GM03348 (cell line): ENCODE measurements at regions not wholly inside any gene's neighbourhood (a gene's known extent, or its start where the extent isn't known, plus 50 kb on each side); places are given as distances from the start of the nearest gene placed in this dataset.
"Not testable (repeated sequence)": the region's sequence is repeated elsewhere in the genome, so short reads cannot be mapped to it uniquely, and the experiment has no call there.

Experiments
- DNase-seq: peaks from one replicate; pipeline ENCODE4 v3.0.0; 2012; ENCODE audit warnings: low spot score

DNA sequence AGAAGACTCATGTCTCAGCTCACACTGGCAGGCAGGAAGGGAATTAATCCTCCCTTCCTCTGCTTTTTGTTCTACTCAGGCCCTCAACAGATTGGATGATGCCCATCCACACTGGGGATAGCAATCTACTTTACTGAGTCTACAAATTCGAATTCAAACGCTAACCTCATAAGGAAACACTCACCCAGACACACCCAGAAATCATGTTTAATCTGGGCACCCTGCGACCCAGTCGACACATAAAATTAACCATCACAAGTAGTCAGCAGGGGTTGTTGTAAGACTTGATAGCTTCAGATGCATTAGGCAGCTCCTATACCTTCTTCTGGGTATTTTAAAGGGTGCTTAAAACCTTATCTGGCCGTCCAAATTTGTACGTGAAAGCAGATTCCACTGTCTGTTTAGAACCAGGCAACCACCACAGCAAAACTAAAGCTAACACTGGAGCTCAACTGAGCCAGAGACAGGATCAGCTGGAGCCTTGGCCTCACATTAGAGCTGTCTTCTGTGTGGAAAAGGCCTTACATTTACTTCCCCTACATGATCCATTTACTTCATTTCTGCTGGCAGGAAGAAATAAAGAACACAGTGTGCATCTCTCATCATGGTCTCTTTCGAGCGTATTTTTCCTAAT is 407.3 kb upstream of the PPP2R3A start:
- no peak for DNase-seq

DNA sequence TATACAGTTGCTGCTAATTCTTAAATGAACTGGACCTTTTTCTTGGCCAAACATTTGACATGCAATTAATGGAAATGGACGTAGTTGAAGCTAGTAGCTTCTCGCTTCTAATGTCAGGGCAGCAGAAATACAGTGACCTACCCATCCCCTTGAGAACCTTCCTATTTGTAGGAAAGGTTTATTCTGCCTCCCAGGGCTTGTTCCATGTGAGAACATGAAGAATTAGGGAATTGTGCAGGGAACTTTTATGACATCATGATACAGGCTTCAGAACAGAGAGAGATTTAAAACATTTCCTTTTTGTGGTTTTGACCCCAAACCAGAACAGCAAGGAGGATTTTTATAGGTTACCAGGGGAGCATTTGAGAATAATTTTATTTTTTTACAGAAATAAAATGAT is 406.6 kb upstream of the PPP2R3A start:
- DNase-seq: no peak

- no peak for DNase-seq
Observed at GRCh38 chr3:135559802-135560201, 405.7 kb upstream of the PPP2R3A start.

DNA sequence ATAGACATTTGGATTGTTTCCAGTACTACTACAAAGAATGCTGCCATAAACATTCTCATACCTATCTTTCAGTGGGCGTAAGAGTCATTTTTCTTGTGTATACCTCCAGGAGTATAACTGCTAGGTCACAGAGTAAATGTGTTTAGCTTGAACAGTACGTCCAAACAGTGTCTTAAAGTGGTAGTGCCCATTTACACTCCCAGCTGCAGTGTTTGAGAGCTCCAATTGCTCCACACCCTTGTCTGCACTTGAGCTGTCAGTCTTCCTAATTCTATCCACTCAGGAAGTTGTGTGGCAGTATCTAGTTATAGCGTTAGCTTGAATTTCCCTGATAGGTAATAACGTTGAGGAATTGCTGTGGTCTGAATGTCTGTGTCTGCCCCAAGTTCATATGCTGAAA is 404.7 kb upstream of the PPP2R3A start:
- DNase-seq: no peak

DNA sequence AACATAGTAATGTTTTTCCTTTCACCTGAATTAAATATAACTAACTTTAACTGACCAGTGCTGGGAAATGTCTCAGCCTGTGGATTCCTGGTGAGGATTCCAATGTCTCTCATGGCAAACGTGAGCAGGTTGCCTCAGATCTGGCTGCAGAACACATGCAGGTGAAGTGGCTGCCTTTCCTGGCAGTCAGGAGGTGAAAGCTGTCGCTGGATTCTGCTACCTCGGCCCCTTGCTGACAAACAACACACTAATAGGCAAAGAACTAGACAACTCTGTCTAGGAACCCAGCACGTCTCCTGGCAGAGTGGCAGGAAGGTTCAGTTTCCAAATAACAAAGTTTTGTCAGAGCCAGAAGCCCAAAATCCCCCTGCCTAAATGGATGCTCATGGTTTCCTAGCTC is 400.8 kb upstream of the PPP2R3A start:
- DNase-seq: no peak

- DNase-seq: no peak
Observed at GRCh38 chr3:135565546-135565945, 400.0 kb upstream of the PPP2R3A start.

DNA sequence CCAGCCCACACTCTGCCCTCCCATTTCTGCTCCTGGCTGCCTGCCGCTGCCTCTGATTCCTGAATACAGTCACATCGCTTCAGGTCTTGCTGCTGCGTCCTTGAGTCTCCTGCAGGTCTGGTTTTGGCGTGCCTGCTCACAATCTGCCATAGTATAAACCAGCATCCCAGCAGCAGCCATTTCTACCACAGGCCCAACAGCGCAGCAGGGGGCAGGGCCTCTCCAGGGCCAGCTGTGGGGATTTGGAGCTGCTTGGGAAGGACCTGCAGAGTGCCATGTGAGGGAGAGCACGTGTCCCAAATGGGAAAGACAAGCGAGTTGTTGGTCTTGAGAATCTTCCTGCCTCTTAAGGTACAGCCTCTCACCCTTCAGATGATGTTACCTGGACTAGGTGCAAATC is 398.3 kb upstream of the PPP2R3A start:
- no peak for DNase-seq

DNA sequence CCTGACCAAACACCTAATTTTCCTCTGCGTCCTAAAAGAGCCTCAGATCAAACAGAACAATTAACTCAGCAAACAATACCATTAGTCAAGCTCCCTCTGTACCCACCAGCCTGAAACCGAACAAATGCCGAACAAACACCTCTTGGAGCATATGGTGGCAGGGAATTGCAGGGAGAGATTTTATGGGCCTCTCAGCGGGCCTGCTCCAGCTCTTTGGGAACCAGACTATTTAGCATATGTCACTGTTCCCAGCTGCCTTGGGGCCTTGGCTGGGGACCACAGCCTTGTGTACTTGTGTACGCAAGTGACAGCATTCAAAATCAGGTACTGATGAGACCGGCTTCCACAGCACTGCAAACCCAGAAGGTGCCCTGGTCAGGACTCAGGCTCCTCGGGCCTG is 388.8 kb upstream of the PPP2R3A start:
- no peak for DNase-seq

DNA sequence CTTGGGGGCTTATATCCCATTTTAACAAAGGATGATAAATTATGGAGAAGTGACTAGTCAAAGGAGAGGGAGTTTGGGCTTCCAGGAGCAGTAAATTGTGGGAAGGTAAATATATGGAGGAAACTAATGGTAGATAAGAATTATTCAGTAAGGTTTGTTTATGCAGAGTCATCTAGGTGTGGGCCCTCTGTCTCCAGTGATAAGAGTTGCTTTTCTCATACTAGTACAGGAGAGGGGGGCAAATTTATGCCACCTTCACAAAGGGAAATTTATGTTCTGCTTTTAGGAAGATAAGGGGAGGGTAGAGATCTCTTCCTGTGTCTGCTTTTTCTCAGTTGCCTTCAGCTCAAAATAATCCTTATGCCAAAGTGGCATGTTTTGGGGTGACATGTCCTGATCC is 383.7 kb upstream of the PPP2R3A start:
- DNase-seq: no peak

DNA sequence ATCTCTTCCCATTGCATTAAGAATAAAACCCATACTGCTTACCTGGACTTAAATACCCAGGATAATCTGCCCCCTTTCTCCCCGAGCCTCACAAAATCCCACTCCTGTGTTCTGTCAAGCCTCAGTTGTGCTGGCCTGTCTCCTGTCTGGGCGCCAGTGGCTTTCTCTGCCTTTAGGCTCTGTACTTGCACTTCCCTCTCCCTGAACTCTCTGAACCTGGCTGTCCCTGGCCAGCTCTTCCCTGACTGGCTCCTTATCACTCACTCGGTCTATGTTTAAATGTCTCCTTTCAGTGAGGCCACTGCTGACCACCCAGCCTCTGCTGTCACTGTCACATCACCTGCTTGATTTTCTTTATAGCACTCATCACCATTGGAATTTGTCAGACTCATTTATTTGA is 382.7 kb upstream of the PPP2R3A start:
- DNase-seq: no peak

DNA sequence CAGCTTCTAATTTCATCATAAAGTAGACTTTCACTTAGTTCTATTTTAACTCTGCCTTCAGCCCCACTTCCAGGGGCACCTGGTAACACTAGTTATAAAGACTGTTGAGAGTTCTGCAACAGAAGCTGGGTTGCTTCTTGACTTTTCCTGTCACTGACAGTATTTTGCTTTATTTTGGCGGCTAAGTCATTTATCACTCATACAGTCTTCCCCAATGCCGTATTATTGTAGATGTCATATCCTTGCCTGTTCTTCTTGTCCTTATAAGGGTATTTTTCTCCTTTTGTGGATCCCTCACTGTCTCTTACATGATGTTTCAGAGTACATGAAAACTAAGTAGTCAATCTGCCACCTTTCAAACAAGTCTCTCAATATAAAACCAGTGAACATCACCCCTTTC is 369.0 kb upstream of the PPP2R3A start:
- DNase-seq: no peak

- no peak for DNase-seq
Observed at GRCh38 chr3:135597855-135598254, 367.7 kb upstream of the PPP2R3A start.

- no peak for DNase-seq
Observed at GRCh38 chr3:135598597-135598996, 366.9 kb upstream of the PPP2R3A start.

DNA sequence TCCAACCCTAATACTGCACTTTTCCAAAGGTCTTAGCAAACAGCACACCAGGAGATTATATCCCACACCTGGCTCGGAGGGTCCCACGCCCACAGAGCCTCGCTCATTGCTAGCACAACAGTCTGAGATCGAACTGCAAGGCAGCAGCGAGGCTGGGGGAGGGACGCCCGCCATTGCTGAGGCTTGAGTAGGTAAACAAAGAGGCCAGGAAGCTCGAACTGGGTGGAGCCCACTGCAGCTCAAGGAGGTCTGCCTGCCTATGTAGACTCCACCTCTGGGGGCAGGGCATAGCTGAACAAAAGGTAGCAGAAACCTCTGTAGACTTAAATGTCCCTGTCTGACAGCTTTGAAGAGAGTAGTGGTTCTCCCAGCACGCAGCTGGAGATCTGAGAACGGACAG is 361.0 kb upstream of the PPP2R3A start:
- DNase-seq: not testable (repeated sequence)

- DNase-seq: no peak
Observed at GRCh38 chr3:135618123-135618522, 347.4 kb upstream of the PPP2R3A start.

DNA sequence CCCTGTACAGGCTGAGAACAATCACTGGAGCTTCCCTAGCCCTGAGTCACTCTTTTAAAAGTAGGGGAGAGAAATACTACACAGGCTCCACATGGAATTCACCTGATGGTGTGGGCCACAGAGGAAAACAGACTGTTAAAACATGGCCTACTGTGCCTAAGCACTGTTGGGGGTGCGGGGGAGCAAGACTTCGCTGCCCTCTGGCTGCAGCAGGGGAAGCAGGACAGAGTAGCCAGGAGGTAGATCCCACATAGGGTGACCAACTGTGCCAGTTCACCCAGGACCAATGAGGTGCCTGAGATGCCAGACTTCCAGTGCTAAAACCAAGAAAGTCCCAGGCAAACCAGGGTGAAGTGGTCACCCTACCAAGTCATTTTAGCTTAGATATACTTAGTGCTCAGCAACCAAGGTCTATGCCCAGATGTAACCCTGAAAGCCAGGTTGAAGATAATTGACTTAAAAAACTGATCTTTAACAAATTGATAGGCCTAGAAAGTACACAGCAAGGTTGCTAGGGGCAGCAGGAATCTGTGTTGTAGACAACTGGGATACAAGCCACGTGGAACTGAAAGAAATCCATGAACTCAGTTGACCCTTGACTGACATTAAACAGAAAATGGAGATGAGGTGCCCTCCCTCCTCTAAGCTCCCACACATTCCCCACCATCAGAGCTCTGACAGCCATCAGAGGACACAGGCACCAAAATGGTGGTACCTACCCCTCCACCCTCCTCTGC is 344.2 kb upstream of the PPP2R3A start:
- DNase-seq: no peak

- no peak for DNase-seq
Observed at GRCh38 chr3:135622215-135622614, 343.3 kb upstream of the PPP2R3A start.

GRCh38 chr3:135622656-135623055 is 342.9 kb upstream of the PPP2R3A start:
- DNase-seq: no peak

DNA sequence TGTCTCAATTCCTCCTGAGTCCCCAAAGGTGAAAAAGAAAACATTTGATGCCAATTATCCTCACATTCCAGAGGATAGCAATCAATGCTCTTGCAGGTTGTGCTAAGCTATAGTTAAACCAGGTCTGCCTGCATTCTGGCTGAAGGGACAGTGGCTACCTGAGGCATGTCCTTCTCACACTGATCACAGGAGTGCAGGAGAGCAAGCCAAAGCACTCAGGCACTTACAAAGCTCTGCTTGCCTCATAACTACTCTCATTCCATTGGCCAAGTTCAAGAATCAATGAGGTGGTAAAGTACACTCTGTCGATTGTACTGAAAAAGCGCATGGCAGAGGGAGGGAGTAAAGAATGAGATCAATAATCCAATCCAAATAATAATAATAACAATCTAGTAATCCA is 342.0 kb upstream of the PPP2R3A start:
- no peak for DNase-seq

DNA sequence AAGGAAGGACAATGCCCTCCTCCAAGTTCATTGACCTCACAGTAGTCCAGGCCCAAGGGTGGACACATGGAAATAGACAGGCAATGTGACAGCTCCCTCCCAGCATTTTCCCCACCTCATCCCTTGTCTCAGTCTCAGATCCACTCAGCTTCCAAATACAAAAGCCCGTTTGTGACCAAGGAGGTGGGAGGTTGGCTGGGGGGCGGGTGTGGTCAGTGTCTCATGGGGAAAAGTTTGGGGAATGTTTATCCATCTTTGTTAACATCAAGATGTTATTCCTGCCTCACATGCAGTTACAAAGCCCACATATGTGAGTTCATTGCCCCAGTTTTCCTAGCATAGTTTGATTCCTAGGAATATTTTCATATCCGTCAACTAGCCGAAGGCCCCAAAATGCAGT is 338.5 kb upstream of the PPP2R3A start:
- no peak for DNase-seq

- DNase-seq: no peak
Observed at GRCh38 chr3:135629701-135630408, 335.7 kb upstream of the PPP2R3A start.

GRCh38 chr3:135632556-135633065 is 332.9 kb upstream of the PPP2R3A start:
- DNase-seq: no peak

DNA sequence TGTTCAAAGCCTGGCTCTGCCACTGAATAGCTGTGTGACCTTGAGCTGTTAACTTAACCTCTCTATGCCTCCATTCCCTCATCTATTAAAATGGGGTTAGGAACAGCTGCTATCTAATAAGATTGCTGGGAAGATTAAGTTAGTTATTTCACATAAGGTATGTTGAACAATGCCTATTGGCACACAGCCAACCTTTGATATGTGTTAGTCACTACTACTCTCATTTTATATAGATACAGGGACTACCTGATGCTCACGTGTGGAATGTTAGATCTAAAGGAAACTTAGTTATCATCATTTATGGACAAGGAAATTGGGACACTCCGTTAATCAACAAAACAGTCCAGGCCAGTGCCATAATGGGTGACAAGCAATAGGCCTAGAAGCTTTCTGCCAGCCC is 332.4 kb upstream of the PPP2R3A start:
- DNase-seq: no peak
